HG02642 (cell line): ENCODE measurements at regions not wholly inside any gene's neighbourhood (a gene's known extent, or its start where the extent isn't known, plus 50 kb on each side); places are given as distances from the start of the nearest gene placed in this dataset.
"Not testable (repeated sequence)": the region's sequence is repeated elsewhere in the genome, so short reads cannot be mapped to it uniquely, and the experiment has no call there.

ENCODE experiments used
- ATAC-seq: cut with Tn5 transposase; IDR thresholded peaks from one replicate; pipeline ENCODE4 v1.9.1; 2021; ENCODE audit warnings: mild to moderate bottlenecking; ENCODE audit not compliant: unreplicated experiment, poor library complexity

- no peak for ATAC-seq
Observed at GRCh38 chr10:35995485-35995884, 353.4 kb upstream of the FZD8 start.

DNA sequence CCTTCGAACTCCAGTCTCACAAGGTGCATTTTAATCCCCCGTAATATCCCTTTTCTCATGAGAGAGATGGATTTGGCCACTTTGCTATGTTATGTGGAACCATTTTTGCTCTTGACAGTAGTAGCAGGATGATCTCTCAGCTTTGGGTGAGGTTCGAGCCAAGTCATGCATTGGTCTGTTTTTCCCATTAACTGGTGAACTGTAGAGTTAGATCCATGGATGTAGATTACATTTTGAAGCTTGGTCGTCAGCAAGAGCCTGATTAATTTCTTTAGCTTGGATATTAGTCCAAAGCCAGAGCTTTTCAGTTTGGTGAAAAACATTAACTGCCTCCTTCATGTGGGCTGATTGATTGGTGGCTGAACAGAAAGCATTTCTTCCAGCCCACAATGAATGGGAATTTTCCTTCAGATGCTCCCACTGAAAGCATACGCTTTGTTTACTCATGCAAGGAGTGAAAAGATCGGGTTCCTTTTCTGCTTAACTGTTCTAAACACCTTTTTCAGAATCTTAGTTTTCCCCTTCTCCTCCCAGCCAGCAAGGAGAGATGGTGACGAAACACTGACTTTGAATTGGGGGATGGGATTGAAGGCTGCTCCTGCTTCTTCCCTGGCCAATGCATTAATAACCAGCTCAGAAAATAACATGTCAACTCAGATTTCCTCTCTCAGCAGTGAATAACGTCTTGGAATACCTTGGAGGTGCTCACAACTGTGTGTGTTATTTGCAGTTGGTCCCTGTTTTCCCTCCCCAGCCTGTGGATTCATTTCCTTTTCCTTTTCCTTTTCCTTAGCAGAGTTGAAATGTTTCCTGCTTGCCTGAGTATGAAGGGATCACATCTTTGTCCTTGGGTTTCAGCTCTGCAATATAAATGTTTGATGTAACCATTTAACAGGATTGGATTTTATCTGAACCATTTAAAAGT lies 351.8 kb upstream of the FZD8 start:
- ATAC-seq, result no peak

DNA sequence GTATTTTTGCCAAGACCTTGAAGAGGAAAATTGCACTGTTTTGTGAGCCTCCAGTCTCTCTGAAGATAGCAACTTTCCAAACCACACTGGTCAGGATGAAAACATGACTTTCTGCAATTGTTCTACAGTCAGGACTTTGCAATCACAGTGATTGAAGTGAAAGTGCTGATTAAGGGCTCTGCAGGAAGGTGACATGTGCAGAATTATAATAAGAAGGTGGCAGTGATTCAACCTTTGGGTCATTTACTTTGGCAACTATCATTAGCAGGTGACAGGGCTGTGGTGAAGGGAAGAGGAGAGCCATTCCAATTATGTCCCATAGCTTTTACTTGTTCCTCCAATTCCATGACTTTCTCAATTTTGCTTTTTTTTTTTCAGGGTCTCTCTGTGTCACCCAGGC lies 350.0 kb upstream of the FZD8 start:
- no peak for ATAC-seq

DNA sequence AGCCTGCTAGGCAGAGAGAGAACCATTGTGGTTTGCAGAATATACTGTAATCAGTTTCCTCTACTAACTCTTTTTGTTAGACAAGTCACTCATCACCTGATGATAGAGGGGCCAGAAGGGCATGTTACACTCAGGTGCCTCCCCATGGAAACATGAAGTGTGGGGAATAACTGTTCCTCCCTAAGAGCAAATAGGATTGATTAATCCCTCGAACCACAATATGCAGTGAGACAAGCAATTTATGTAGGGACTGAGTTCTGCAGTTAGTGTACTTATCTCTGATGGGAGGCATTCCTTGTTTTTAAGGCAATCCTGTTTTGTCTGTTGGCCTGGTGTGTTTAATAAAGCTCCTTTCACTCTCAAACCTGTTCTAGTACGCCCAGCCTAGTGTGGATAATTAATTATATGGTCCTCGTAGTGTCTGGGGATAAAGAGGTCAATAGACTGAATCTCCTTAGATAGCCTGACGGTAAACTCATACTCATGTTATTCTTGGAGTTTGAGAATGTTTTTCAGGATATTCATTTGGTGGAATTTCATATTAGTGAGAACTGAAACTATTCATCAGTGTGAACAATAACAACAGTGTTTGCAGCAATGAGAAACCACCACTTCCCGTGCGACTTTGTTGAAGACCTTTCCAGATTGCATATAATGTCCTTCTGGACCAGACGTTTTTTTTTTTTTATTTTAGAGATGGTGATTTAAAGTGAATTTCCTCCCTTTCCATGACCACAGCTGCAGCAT lies 344.8 kb upstream of the FZD8 start:
- no peak for ATAC-seq

- no peak for ATAC-seq
Observed at GRCh38 chr10:35979116-35979515, 337.0 kb upstream of the FZD8 start.

GRCh38 chr10:35973912-35974591 lies 332.0 kb upstream of the FZD8 start:
- not testable (repeated sequence) for ATAC-seq

GRCh38 chr10:35972275-35972674 lies 330.2 kb upstream of the FZD8 start:
- ATAC-seq, result no peak

DNA sequence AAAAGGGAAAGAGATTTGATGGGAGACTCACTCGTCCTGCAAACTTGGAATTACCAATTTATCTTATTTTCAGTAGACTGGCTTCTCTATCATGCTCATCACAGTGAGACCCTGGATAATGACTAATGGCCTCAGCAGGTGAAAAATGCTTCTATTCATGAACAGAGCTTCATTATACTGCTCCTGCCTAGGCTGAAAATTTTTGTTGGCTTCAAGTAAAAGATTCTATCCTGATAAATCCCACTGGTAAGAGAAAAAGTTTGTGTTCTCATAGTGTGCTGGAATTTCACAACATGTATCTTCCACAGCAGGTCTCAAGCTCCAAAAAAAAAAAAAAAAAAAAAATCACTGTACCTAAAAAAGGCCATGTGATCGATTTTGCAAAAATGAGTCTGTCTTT lies 329.3 kb upstream of the FZD8 start:
- ATAC-seq, result no peak

DNA sequence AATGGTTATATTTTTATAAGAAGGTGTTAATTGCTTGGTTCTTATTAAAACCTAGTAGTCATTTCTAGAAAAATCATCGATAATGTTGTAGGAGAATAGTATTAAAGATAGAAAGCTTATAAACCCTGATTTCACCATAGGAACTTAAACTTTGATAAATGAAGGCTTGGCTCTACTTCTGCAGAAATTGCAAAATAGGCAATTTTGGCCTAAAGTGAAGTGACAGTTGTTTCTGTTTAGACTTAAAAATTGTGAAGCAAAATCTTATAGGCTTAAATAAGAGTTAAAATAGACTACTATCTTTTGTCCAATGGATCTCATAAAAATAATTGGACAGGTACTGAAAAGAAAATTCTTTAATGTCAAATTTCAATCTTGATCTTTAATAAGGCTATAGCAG lies 321.6 kb upstream of the FZD8 start:
- ATAC-seq, result no peak

- ATAC-seq, result no peak
Observed at GRCh38 chr10:35961501-35961900, 319.4 kb upstream of the FZD8 start.

DNA sequence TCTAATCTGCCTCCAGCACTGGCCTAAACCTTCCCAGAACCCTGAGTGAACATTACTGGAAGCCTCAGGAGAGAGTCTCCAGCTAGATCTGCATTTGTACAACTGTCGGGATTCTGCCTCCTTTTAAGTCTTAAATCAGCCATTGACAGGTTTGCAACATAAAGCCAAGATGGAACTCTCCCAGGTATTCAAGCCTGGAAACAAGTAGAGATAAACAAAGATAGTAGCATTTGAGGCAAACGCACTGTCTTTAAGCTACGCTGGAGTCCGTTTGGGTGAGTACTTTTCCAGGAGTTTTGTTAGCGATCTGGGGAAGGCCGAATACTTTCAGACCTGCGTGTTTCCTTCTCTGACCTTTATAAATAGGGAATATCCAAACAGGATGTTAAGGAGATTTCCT lies 317.2 kb upstream of the FZD8 start:
- ATAC-seq, result no peak

- not testable (repeated sequence) for ATAC-seq
Observed at GRCh38 chr10:35958609-35959008, 316.5 kb upstream of the FZD8 start.

- ATAC-seq, result no peak
Observed at GRCh38 chr10:35950701-35951100, 308.6 kb upstream of the FZD8 start.

DNA sequence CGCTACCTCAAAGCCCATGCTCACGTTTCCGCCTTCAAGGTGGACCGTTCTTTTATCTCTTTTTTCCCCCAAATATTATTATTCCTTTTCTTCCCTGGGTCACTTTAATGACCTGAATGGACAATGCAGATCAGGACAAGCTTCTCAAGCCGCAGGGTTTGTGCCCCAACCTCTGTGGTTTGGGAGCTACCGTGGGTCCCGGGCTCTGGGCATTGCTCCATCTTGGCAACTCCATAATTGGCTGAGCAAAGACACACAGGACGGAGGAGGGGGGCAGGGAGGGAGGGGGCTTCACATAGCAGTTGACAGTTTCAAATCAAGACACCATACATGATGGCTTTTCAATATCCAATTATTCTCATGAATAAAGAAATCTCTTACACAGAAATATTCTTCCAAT lies 308.1 kb upstream of the FZD8 start:
- no peak for ATAC-seq

- ATAC-seq, result no peak
Observed at GRCh38 chr10:35949811-35950211, 307.7 kb upstream of the FZD8 start.

- no peak for ATAC-seq
Observed at GRCh38 chr10:35946556-35946955, 304.5 kb upstream of the FZD8 start.

GRCh38 chr10:35942057-35942456 lies 300.0 kb upstream of the FZD8 start:
- no peak for ATAC-seq

- ATAC-seq, result no peak
Observed at GRCh38 chr10:35940141-35941041, 298.3 kb upstream of the FZD8 start.

GRCh38 chr10:35938160-35938559 lies 296.1 kb upstream of the FZD8 start:
- ATAC-seq, result no peak

GRCh38 chr10:35937546-35937945 lies 295.4 kb upstream of the FZD8 start:
- no peak for ATAC-seq
